ENCODE measurements at regions not wholly inside any gene's neighbourhood (a gene's known extent, or its start where the extent isn't known, plus 50 kb on each side); places are given as distances from the start of the nearest gene placed in this dataset.
"Not testable (repeated sequence)": the region's sequence is repeated elsewhere in the genome, so short reads cannot be mapped to it uniquely, and the experiment has no call there.

- Histone ChIP-seq H3K4me1 (ENCODE audit: insufficient read depth, insufficient read length) (no peaks in the 10 kb centered on the region), H3K27me3 (ENCODE audit: insufficient read depth, insufficient read length) (no peaks in the 10 kb centered on the region), H3K4me3 (ENCODE audit: insufficient read length, low read depth) (no peak overlapping the region), H3K9ac (ENCODE audit: insufficient read length, low read depth) (no peak overlapping the region), H3K36me3 (ENCODE audit: insufficient read depth, insufficient read length, low read length) (no peaks in the 10 kb centered on the region), H3K9me3 (ENCODE audit: insufficient read depth, low read length) (no peaks in the 10 kb centered on the region)
- DNase-seq (ENCODE audit: low read depth, low spot score): no peak
- TF ChIP-seq ZNF274 (IDR thresholded peaks at IDR 0.05; ENCODE audit: low read depth, low read length) (no peak), SUZ12 (IDR thresholded peaks at IDR 0.05; ENCODE audit: extremely low read depth, insufficient read depth, insufficient read length) (no peak), YY1 (IDR thresholded peaks at IDR 0.05; ENCODE audit: insufficient read depth, insufficient read length) (no peak)
Observed at GRCh38 chr9:1878811-1879210, 136.3 kb upstream of the SMARCA2 start.

GRCh38 chr9:1879501-1879900 is 135.6 kb upstream of the SMARCA2 start:
- Histone ChIP-seq H3K4me3 (ENCODE audit: insufficient read length, low read depth) (no peak overlapping the region), H3K9me3 (ENCODE audit: insufficient read depth, low read length) (no peaks in the 10 kb centered on the region), H3K27me3 (ENCODE audit: insufficient read depth, insufficient read length) (no peaks in the 10 kb centered on the region), H3K36me3 (ENCODE audit: insufficient read depth, insufficient read length, low read length) (no peaks in the 10 kb centered on the region), H3K4me1 (ENCODE audit: insufficient read depth, insufficient read length) (no peaks in the 10 kb centered on the region), H3K9ac (ENCODE audit: insufficient read length, low read depth) (no peak overlapping the region)
- TF ChIP-seq SUZ12 (IDR thresholded peaks at IDR 0.05; ENCODE audit: extremely low read depth, insufficient read depth, insufficient read length) (no peak), YY1 (IDR thresholded peaks at IDR 0.05; ENCODE audit: insufficient read depth, insufficient read length) (no peak), ZNF274 (IDR thresholded peaks at IDR 0.05; ENCODE audit: low read depth, low read length) (no peak)
- DNase-seq (ENCODE audit: low read depth, low spot score): no peak

- H3K4me3 ChIP-seq (ENCODE audit: insufficient read length, low read depth): no peak overlapping the region
- H3K9ac ChIP-seq (ENCODE audit: insufficient read length, low read depth): no peak overlapping the region
- no peak for DNase-seq (ENCODE audit: low read depth, low spot score)
- no peaks in the 10 kb centered on the region for H3K4me1 ChIP-seq (ENCODE audit: insufficient read depth, insufficient read length)
- no peaks in the 10 kb centered on the region for H3K9me3 ChIP-seq (ENCODE audit: insufficient read depth, low read length)
- no peaks in the 10 kb centered on the region for H3K36me3 ChIP-seq (ENCODE audit: insufficient read depth, insufficient read length, low read length)
- no peaks in the 10 kb centered on the region for H3K27me3 ChIP-seq (ENCODE audit: insufficient read depth, insufficient read length)
- TF ChIP-seq ZNF274 (IDR thresholded peaks at IDR 0.05; ENCODE audit: low read depth, low read length) (no peak), YY1 (IDR thresholded peaks at IDR 0.05; ENCODE audit: insufficient read depth, insufficient read length) (no peak), SUZ12 (IDR thresholded peaks at IDR 0.05; ENCODE audit: extremely low read depth, insufficient read depth, insufficient read length) (no peak)
Observed at GRCh38 chr9:1880038-1880565, 135.0 kb upstream of the SMARCA2 start.

GRCh38 chr9:1881708-1882295 is 133.3 kb upstream of the SMARCA2 start:
- no peak for TF ChIP-seq YY1 (IDR thresholded peaks at IDR 0.05; ENCODE audit: insufficient read depth, insufficient read length)
- no peak for TF ChIP-seq ZNF274 (IDR thresholded peaks at IDR 0.05; ENCODE audit: low read depth, low read length)
- no peak for TF ChIP-seq SUZ12 (IDR thresholded peaks at IDR 0.05; ENCODE audit: extremely low read depth, insufficient read depth, insufficient read length)
- no peak for DNase-seq (ENCODE audit: low read depth, low spot score)
- Histone ChIP-seq H3K36me3 (ENCODE audit: insufficient read depth, insufficient read length, low read length) (no peaks in the 10 kb centered on the region), H3K9me3 (ENCODE audit: insufficient read depth, low read length) (no peaks in the 10 kb centered on the region), H3K4me3 (ENCODE audit: insufficient read length, low read depth) (no peak overlapping the region), H3K9ac (ENCODE audit: insufficient read length, low read depth) (no peak overlapping the region), H3K27me3 (ENCODE audit: insufficient read depth, insufficient read length) (no peaks in the 10 kb centered on the region), H3K4me1 (ENCODE audit: insufficient read depth, insufficient read length) (no peaks in the 10 kb centered on the region)

- Histone ChIP-seq H3K27me3 (ENCODE audit: insufficient read depth, insufficient read length) (no peaks in the 10 kb centered on the region), H3K9ac (ENCODE audit: insufficient read length, low read depth) (no peak overlapping the region), H3K36me3 (ENCODE audit: insufficient read depth, insufficient read length, low read length) (no peaks in the 10 kb centered on the region), H3K9me3 (ENCODE audit: insufficient read depth, low read length) (no peaks in the 10 kb centered on the region), H3K4me3 (ENCODE audit: insufficient read length, low read depth) (no peak overlapping the region), H3K4me1 (ENCODE audit: insufficient read depth, insufficient read length) (no peaks in the 10 kb centered on the region)
- no peak for TF ChIP-seq YY1 (IDR thresholded peaks at IDR 0.05; ENCODE audit: insufficient read depth, insufficient read length)
- TF ChIP-seq ZNF274 (IDR thresholded peaks at IDR 0.05; ENCODE audit: low read depth, low read length): no peak
- TF ChIP-seq SUZ12 (IDR thresholded peaks at IDR 0.05; ENCODE audit: extremely low read depth, insufficient read depth, insufficient read length): no peak
- no peak for DNase-seq (ENCODE audit: low read depth, low spot score)
Observed at GRCh38 chr9:1882711-1883403, 132.3 kb upstream of the SMARCA2 start.

GRCh38 chr9:1890201-1890600 is 124.9 kb upstream of the SMARCA2 start:
- Histone ChIP-seq H3K36me3 (ENCODE audit: insufficient read depth, insufficient read length, low read length) (no peaks in the 10 kb centered on the region), H3K9me3 (ENCODE audit: insufficient read depth, low read length) (no peaks in the 10 kb centered on the region), H3K27me3 (ENCODE audit: insufficient read depth, insufficient read length) (no peaks in the 10 kb centered on the region), H3K9ac (ENCODE audit: insufficient read length, low read depth) (no peak overlapping the region), H3K4me3 (ENCODE audit: insufficient read length, low read depth) (no peak overlapping the region), H3K4me1 (ENCODE audit: insufficient read depth, insufficient read length) (no peaks in the 10 kb centered on the region)
- TF ChIP-seq ZNF274 (IDR thresholded peaks at IDR 0.05; ENCODE audit: low read depth, low read length) (no peak), SUZ12 (IDR thresholded peaks at IDR 0.05; ENCODE audit: extremely low read depth, insufficient read depth, insufficient read length) (no peak), YY1 (IDR thresholded peaks at IDR 0.05; ENCODE audit: insufficient read depth, insufficient read length) (no peak)
- DNase-seq (ENCODE audit: low read depth, low spot score): no peak

GRCh38 chr9:1890816-1891215 is 124.3 kb upstream of the SMARCA2 start:
- no peak overlapping the region for H3K9ac ChIP-seq (ENCODE audit: insufficient read length, low read depth)
- no peaks in the 10 kb centered on the region for H3K36me3 ChIP-seq (ENCODE audit: insufficient read depth, insufficient read length, low read length)
- TF ChIP-seq ZNF274 (IDR thresholded peaks at IDR 0.05; ENCODE audit: low read depth, low read length): no peak
- no peak for TF ChIP-seq SUZ12 (IDR thresholded peaks at IDR 0.05; ENCODE audit: extremely low read depth, insufficient read depth, insufficient read length)
- TF ChIP-seq YY1 (IDR thresholded peaks at IDR 0.05; ENCODE audit: insufficient read depth, insufficient read length): no peak
- no peak overlapping the region for H3K4me3 ChIP-seq (ENCODE audit: insufficient read length, low read depth)
- no peak for DNase-seq (ENCODE audit: low read depth, low spot score)
- no peaks in the 10 kb centered on the region for H3K9me3 ChIP-seq (ENCODE audit: insufficient read depth, low read length)
- H3K4me1 ChIP-seq (ENCODE audit: insufficient read depth, insufficient read length): no peaks in the 10 kb centered on the region
- H3K27me3 ChIP-seq (ENCODE audit: insufficient read depth, insufficient read length): no peaks in the 10 kb centered on the region

- H3K9ac ChIP-seq (ENCODE audit: insufficient read length, low read depth); H3K27me3 ChIP-seq (ENCODE audit: insufficient read depth, insufficient read length); H3K36me3 ChIP-seq (ENCODE audit: insufficient read depth, insufficient read length, low read length); H3K4me1 ChIP-seq (ENCODE audit: insufficient read depth, insufficient read length); H3K4me3 ChIP-seq (ENCODE audit: insufficient read length, low read depth); DNase-seq (ENCODE audit: low read depth, low spot score): not testable (repeated sequence)
- H3K9me3 ChIP-seq (ENCODE audit: insufficient read depth, low read length): peaks cover 33% of the 10 kb centered on the region
Observed at GRCh38 chr9:1903080-1903704, 112.0 kb upstream of the SMARCA2 start.

Data from NT2/D1 (cell line).